ENCODE measurements at regions not wholly inside any gene's neighbourhood (a gene's known extent, or its start where the extent isn't known, plus 50 kb on each side); places are given as distances from the start of the nearest gene placed in this dataset.
A peak's percentile ranks its signal among the peaks of the same experiment; 100 is the strongest.

GRCh38 chr12:25829192-25829591, 129.3 kb upstream of the RASSF8 start:
- no peak for TF ChIP-seq CTCF (IDR thresholded peaks at IDR 0.05)
- peak; percentile 81 for DNase-seq (ENCODE audit: low spot score)
- H3K36me3 ChIP-seq = no peaks in the 10 kb centered on the region
- peaks cover 0 to 23% of the 10 kb centered on the region in 2 donors for H3K4me1 ChIP-seq
- H3K9me3 ChIP-seq = no peaks in the 10 kb centered on the region
- no peak overlapping the region for H3K4me3 ChIP-seq
- no peaks in the 10 kb centered on the region for H3K27me3 ChIP-seq
- H3K27ac ChIP-seq = peak overlapping the region in 1 of 2 donors; percentile 26

- Histone ChIP-seq H3K4me1 (peaks cover 0 to 12% of the 10 kb centered on the region in 2 donors), H3K27ac (no peak overlapping the region), H3K36me3 (no peaks in the 10 kb centered on the region), H3K9me3 (no peaks in the 10 kb centered on the region), H3K4me3 (no peak overlapping the region), H3K27me3 (no peaks in the 10 kb centered on the region)
- no peak for DNase-seq (ENCODE audit: low spot score)
- no peak for TF ChIP-seq CTCF (IDR thresholded peaks at IDR 0.05)
Observed at GRCh38 chr12:25830456-25830855, 128.0 kb upstream of the RASSF8 start.

DNA sequence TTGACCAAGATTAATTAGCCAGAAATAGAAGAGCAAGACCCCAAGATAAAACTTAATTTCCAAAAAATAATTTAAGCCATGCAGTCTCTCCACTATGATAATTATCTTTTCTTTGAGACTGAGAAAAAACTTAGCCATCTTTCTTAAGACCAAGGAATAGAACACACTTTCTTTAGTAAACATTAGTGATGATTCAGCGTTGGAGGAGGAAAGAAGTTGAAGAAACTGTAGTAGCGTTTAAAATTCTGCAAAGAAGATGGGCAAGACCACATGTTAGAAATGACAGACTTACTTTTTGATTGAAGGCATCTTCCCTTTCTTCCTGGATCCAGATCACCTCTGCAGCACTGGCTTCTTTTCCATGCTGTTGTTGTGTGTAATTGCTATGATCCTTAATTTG, 124.8 kb upstream of the RASSF8 start:
- peaks cover 0 to 8% of the 10 kb centered on the region in 2 donors for H3K4me1 ChIP-seq
- no peak for DNase-seq (ENCODE audit: low spot score)
- H3K27ac ChIP-seq = no peak overlapping the region
- no peaks in the 10 kb centered on the region for H3K9me3 ChIP-seq
- H3K36me3 ChIP-seq = no peaks in the 10 kb centered on the region
- H3K4me3 ChIP-seq = no peak overlapping the region
- H3K27me3 ChIP-seq = no peaks in the 10 kb centered on the region
- no peak for TF ChIP-seq CTCF (IDR thresholded peaks at IDR 0.05)

GRCh38 chr12:25835385-25835784, 123.1 kb upstream of the RASSF8 start:
- Histone ChIP-seq H3K4me3 (no peak overlapping the region), H3K4me1 (no peaks in the 10 kb centered on the region), H3K36me3 (no peaks in the 10 kb centered on the region), H3K27me3 (no peaks in the 10 kb centered on the region), H3K9me3 (no peaks in the 10 kb centered on the region), H3K27ac (no peak overlapping the region)
- no peak for TF ChIP-seq CTCF (IDR thresholded peaks at IDR 0.05)
- no peak for DNase-seq (ENCODE audit: low spot score)

GRCh38 chr12:25838007-25838406, 120.5 kb upstream of the RASSF8 start:
- no peaks in the 10 kb centered on the region for H3K9me3 ChIP-seq
- no peak for TF ChIP-seq CTCF (IDR thresholded peaks at IDR 0.05)
- no peaks in the 10 kb centered on the region for H3K4me1 ChIP-seq
- DNase-seq (ENCODE audit: low spot score) = no peak
- H3K4me3 ChIP-seq = no peak overlapping the region
- no peak overlapping the region for H3K27ac ChIP-seq
- no peaks in the 10 kb centered on the region for H3K36me3 ChIP-seq
- no peaks in the 10 kb centered on the region for H3K27me3 ChIP-seq

- DNase-seq (ENCODE audit: low spot score) = no peak
Observed at GRCh38 chr12:25839470-25839869, 119.0 kb upstream of the RASSF8 start.

More at GRCh38 chr12:25839470-25839869, 119.0 kb upstream of the RASSF8 start:
- H3K9me3 ChIP-seq = no peaks in the 10 kb centered on the region
- no peaks in the 10 kb centered on the region for H3K27me3 ChIP-seq
- H3K36me3 ChIP-seq = no peaks in the 10 kb centered on the region
- no peak overlapping the region for H3K4me3 ChIP-seq
- no peaks in the 10 kb centered on the region for H3K4me1 ChIP-seq
- no peak overlapping the region for H3K27ac ChIP-seq
- no peak for TF ChIP-seq CTCF (IDR thresholded peaks at IDR 0.05)
